ENCODE measurements at regions not wholly inside any gene's neighbourhood (a gene's known extent, or its start where the extent isn't known, plus 50 kb on each side); places are given as distances from the start of the nearest gene placed in this dataset.

DNA sequence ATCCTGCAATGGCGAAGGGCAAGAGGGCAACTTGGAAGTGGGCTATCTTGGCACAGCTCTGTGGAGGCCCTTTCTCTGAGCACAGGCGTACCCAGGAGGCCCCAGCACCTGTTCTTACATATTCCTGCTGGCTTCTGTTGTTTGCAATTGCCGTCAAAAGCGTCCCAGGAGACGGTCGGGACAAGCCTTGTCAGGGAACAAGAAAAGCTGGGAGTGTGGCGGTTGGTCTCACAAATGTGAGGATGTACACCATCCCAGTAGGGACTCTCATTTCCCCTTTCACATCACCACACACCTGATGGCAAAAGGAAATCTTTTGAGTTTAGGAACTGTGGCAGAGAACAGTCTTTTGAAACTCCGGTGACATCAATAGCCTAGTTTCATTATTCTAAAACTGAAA is 94.7 kb upstream of the EFEMP1 start:
- Mint-ChIP-seq H3K27ac (no peak overlapping the region), H3K4me3 (no peak overlapping the region), H3K36me3 (no peaks in the 10 kb centered on the region), H3K27me3 (ENCODE audit: low read depth) (peaks cover 4% of the 10 kb centered on the region), H3K9me3 (no peaks in the 10 kb centered on the region), H3K4me1 (peaks cover 4% of the 10 kb centered on the region)
- TF ChIP-seq CTCF (IDR thresholded peaks at IDR 0.05; ENCODE audit: unreplicated experiment), result no peak
- no peak for DNase-seq (ENCODE audit: low spot score in 2 of 2, unreplicated experiment in 2 of 2)

GRCh38 chr2:56021136-56021474 is 97.5 kb upstream of the EFEMP1 start:
- Mint-ChIP-seq H3K4me1 (no peaks in the 10 kb centered on the region), H3K4me3 (no peak overlapping the region), H3K27me3 (ENCODE audit: low read depth) (peaks cover 10% of the 10 kb centered on the region), H3K9me3 (no peaks in the 10 kb centered on the region), H3K27ac (no peak overlapping the region), H3K36me3 (no peaks in the 10 kb centered on the region)
- no peak for TF ChIP-seq CTCF (IDR thresholded peaks at IDR 0.05; ENCODE audit: unreplicated experiment)
- no peak for DNase-seq (ENCODE audit: low spot score in 2 of 2, unreplicated experiment in 2 of 2)

DNA sequence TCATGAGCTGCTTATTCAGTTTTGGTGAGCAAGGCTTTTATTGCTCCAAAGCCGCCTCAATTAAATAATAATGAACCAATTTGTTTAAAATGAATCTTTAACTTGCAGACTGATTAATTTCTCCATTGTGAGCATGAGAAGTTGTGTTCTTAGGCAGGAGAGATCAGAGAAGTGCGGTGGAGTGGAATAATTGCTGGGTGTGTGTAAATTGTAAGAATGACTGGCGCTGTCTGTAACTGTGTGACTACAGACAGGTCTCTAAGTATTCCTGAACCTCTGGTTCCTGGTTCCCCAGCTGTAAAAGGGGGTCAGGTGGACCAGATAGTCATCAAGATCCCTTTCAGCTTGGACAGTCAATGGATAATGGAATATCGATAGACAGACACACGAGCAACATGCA is 98.0 kb upstream of the EFEMP1 start:
- Mint-ChIP-seq H3K27ac (no peak overlapping the region), H3K36me3 (no peaks in the 10 kb centered on the region), H3K4me1 (no peaks in the 10 kb centered on the region), H3K9me3 (no peaks in the 10 kb centered on the region), H3K27me3 (ENCODE audit: low read depth) (peaks cover 10% of the 10 kb centered on the region), H3K4me3 (no peak overlapping the region)
- no peak for TF ChIP-seq CTCF (IDR thresholded peaks at IDR 0.05; ENCODE audit: unreplicated experiment)
- DNase-seq (ENCODE audit: low spot score in 2 of 2, unreplicated experiment in 2 of 2), result no peak

DNA sequence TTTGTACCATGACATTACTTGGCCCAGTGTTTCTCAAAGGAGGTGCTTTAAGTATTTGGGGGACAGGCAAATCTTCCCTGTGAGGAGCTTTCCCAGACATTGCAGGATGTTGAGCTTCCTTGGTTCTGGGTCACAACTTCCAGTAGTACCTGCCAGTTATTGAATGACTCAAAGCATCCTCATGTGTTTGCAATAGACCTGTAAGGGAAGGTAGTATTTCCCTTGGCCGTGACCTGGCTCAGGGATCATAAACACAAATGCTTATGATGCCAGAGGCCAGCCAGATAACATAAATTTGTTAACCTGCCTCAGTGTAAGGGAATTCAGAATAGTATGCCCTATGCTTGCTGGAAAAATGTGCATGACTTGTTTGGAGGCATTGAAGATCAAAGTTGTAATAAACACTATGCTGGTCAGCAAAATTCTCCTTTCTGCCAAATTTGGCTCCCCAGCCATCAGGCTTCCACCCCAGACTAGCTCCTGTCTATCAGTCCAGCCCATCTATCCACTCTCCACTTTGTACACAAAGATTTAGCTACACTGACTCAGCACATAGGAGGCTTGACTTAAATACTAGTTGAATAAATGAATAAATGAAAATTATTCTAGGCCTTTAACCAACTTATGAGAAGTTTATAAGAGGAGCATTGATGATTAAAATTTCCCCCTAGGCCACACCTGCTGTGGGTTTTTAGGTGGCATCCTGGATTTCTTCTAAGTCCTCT is 102.0 kb upstream of the EFEMP1 start:
- TF ChIP-seq CTCF (IDR thresholded peaks at IDR 0.05; ENCODE audit: unreplicated experiment), result no peak

GRCh38 chr2:56026828-56027227 is 103.2 kb upstream of the EFEMP1 start:
- no peaks in the 10 kb centered on the region for H3K4me1 Mint-ChIP-seq
- H3K27ac Mint-ChIP-seq, result no peak overlapping the region
- H3K4me3 Mint-ChIP-seq, result no peak overlapping the region
- H3K9me3 Mint-ChIP-seq, result no peaks in the 10 kb centered on the region
- no peak for TF ChIP-seq CTCF (IDR thresholded peaks at IDR 0.05; ENCODE audit: unreplicated experiment)
- no peaks in the 10 kb centered on the region for H3K36me3 Mint-ChIP-seq
- H3K27me3 Mint-ChIP-seq (ENCODE audit: low read depth), result peaks cover 32% of the 10 kb centered on the region
- DNase-seq (ENCODE audit: low spot score in 2 of 2, unreplicated experiment in 2 of 2), result no peak

More for the DNA sequence above, 102.0 kb upstream of the EFEMP1 start:
- DNase-seq (ENCODE audit: low spot score in 2 of 2, unreplicated experiment in 2 of 2), result no peak
- Mint-ChIP-seq H3K36me3 (no peaks in the 10 kb centered on the region), H3K4me1 (no peaks in the 10 kb centered on the region), H3K9me3 (no peaks in the 10 kb centered on the region), H3K27ac (no peak overlapping the region), H3K4me3 (no peak overlapping the region), H3K27me3 (ENCODE audit: low read depth) (peaks cover 20% of the 10 kb centered on the region)

- Mint-ChIP-seq H3K9me3 (no peaks in the 10 kb centered on the region), H3K4me1 (no peaks in the 10 kb centered on the region), H3K4me3 (no peak overlapping the region), H3K27me3 (ENCODE audit: low read depth) (peaks cover 40% of the 10 kb centered on the region), H3K27ac (no peak overlapping the region), H3K36me3 (no peaks in the 10 kb centered on the region)
- TF ChIP-seq CTCF (IDR thresholded peaks at IDR 0.05; ENCODE audit: unreplicated experiment), result no peak
- DNase-seq (ENCODE audit: low spot score in 2 of 2, unreplicated experiment in 2 of 2), result no peak
These were observed 106.5 kb upstream of the EFEMP1 start for GRCh38 chr2:56030062-56030461.

Data from mesothelial cell of epicardium (in vitro differentiated cells).